ENCODE measurements at regions not wholly inside any gene's neighbourhood (a gene's known extent, or its start where the extent isn't known, plus 50 kb on each side); places are given as distances from the start of the nearest gene placed in this dataset.

GRCh38 chr21:22244516-22244915, 1246.3 kb downstream of the NCAM2 start:
- Histone ChIP-seq H3K36me3 (ENCODE audit: control insufficient read depth in 2 of 4, insufficient read depth in 4 of 4, low read length in 3 of 4) (no peaks in the 10 kb centered on the region), H2BK20ac (ENCODE audit: low read length) (no peak overlapping the region), H3K56ac (replicated peaks; ENCODE audit: insufficient read length, low read depth, low read length) (no peak overlapping the region), H2BK12ac (ENCODE audit: low read depth, low read length) (no peak overlapping the region), H3K79me2 (ENCODE audit: control insufficient read depth in 1 of 2, insufficient read depth in 2 of 2, low read length in 2 of 2) (no peaks in the 10 kb centered on the region), H3K23ac (ENCODE audit: insufficient read length) (no peak overlapping the region), H3K4me2 (ENCODE audit: insufficient read depth in 1 of 2, low read depth in 2 of 2, low read length in 2 of 2) (no peak overlapping the region), H3K79me1 (ENCODE audit: low read depth, low read length) (no peaks in the 10 kb centered on the region), H2AFZ (ENCODE audit: low read length) (no peak overlapping the region), H2BK120ac (replicated peaks; ENCODE audit: low read depth, low read length) (no peak overlapping the region), H4K20me1 (replicated peaks in 1 of 2; ENCODE audit: control insufficient read depth in 1 of 2, insufficient read depth in 2 of 2, low read length in 2 of 2) (no peaks in the 10 kb centered on the region), H3K14ac (ENCODE audit: insufficient read length) (no peak overlapping the region), H3K4me3 (ENCODE audit: extremely low read depth in 1 of 4, insufficient read depth in 2 of 4, low read depth in 3 of 4, low read length in 4 of 4) (no peak overlapping the region), H3K4me1 (replicated peaks in 1 of 4; ENCODE audit: control insufficient read depth in 3 of 4, insufficient read depth in 4 of 4, low read length in 3 of 4) (no peaks in the 10 kb centered on the region), H2AK5ac (ENCODE audit: low read depth, low read length) (no peak overlapping the region), H3K18ac (ENCODE audit: extremely low read depth, low read length) (no peak overlapping the region), H4K5ac (ENCODE audit: insufficient read length, low read depth, low read length) (no peak overlapping the region), H3K23me2 (ENCODE audit: low read depth, low read length) (no peaks in the 10 kb centered on the region), H3K27ac (ENCODE audit: low read depth, low read length) (no peak overlapping the region), H2BK5ac (ENCODE audit: low read depth, low read length) (no peak overlapping the region), H3K4ac (replicated peaks; ENCODE audit: insufficient read length, low read depth, low read length) (no peak overlapping the region), H3K9ac (replicated peaks in 1 of 4; ENCODE audit: extremely low read depth in 1 of 4, low read depth in 3 of 4, low read length in 3 of 4) (no peak overlapping the region), H4K91ac (replicated peaks; ENCODE audit: insufficient read length, low read length) (no peak overlapping the region), H3K9me3 (ENCODE audit: insufficient read depth in 2 of 2, low read depth in 1 of 2, low read length in 1 of 2) (no peaks in the 10 kb centered on the region), H2BK15ac (ENCODE audit: low read length) (no peak overlapping the region), H3K27me3 (replicated peaks in 1 of 4; ENCODE audit: control insufficient read depth in 3 of 4, extremely low read depth in 1 of 4, insufficient read depth in 3 of 4, low read length in 3 of 4) (no peaks in the 10 kb centered on the region), H4K8ac (ENCODE audit: extremely low read depth, insufficient read depth, low read length) (no peak overlapping the region)
- no peak for DNase-seq (ENCODE audit: low read depth in 1 of 2, low spot score in 2 of 2)
- POLR2A ChIA-PET (ENCODE audit: partially characterized antibody) = no interaction called here
- 92% methylated on average over 2 of the region's 2 CpGs; no CpG with 5 or more reads in 1 of the 2 experiments for WGBS, 2 experiments (ENCODE audit: extremely low coverage in 1 of 2, insufficient coverage in 1 of 2, insufficient read length in 1 of 2, insufficient replicate concordance in 2 of 2, low coverage in 1 of 2, low lambda C conversion rate in 2 of 2, missing lambda C conversion rate in 1 of 2)
- FAIRE-seq = no peak
- CTCF ChIA-PET (ENCODE audit: partially characterized antibody) = no interaction called here
- TF ChIP-seq TEAD4 (IDR thresholded peaks at IDR 0.05; ENCODE audit: low read depth, low read length) (no peak), RBBP5 (IDR thresholded peaks at IDR 0.05; ENCODE audit: borderline replicate concordance, low read depth, low read length) (no peak), BCL11A (IDR thresholded peaks at IDR 0.05; ENCODE audit: low read depth in 2 of 2, low read length in 2 of 2) (no peak), SP4 (IDR thresholded peaks at IDR 0.05; ENCODE audit: low read length) (no peak), SIX5 (IDR thresholded peaks at IDR 0.05; ENCODE audit: low read depth, low read length) (no peak), TCF12 (IDR thresholded peaks at IDR 0.05; ENCODE audit: low read depth, low read length) (no peak), CHD2 (IDR thresholded peaks at IDR 0.05; ENCODE audit: low read length) (no peak), TAF7 (optimal IDR thresholded peaks at IDR 0.05; ENCODE audit: borderline replicate concordance, low read depth, low read length) (no peak), CEBPB (IDR thresholded peaks at IDR 0.05; ENCODE audit: low read depth, low read length) (no peak), SIN3A (conservative IDR thresholded peaks at IDR 0.05 in 1 of 2, IDR thresholded peaks at IDR 0.05 in 1 of 2; ENCODE audit: low read depth in 1 of 2, low read length in 2 of 2) (no peak)

Data from H1 (cell line).